H1 (cell line): ENCODE measurements at regions not wholly inside any gene's neighbourhood (a gene's known extent, or its start where the extent isn't known, plus 50 kb on each side); places are given as distances from the start of the nearest gene placed in this dataset.

Experiments
- CTCF ChIP-seq, 3 experiments: IDR thresholded peaks; 1 replicate in 2 of 3; 2 replicates in 1 of 3; pipeline versions ENCODE4 v1.5.1 to v1.6.1; 2011; ENCODE audit warnings: low read length in 3 of 3, mild to moderate bottlenecking in 3 of 3, inconsistent platforms in 2 of 3, low read depth in 1 of 3, moderate library complexity in 1 of 3; ENCODE audit not compliant: insufficient read depth in 1 of 3; ENCODE audit errors: control extremely low read depth in 1 of 3
- EP300 ChIP-seq, 2 experiments: IDR thresholded peaks; 1 replicate in 1 of 2; 2 replicates in 1 of 2; pipeline ENCODE4 v1.6.1; 2011 to 2012; ENCODE audit warnings: low read depth in 2 of 2, low read length in 2 of 2, mild to moderate bottlenecking in 2 of 2, borderline replicate concordance in 1 of 2, inconsistent platforms in 1 of 2, moderate library complexity in 1 of 2
- GABPA ChIP-seq: IDR thresholded peaks from 2 replicates; pipeline ENCODE4 v1.6.1; 2011; ENCODE audit warnings: mild to moderate bottlenecking, low read length, moderate library complexity, borderline replicate concordance; ENCODE audit not compliant: insufficient read depth
- MAX ChIP-seq: IDR thresholded peaks from 2 replicates; pipeline ENCODE4 v1.6.1; 2012; ENCODE audit warnings: inconsistent platforms
- POLR2A ChIP-seq, 2 experiments: IDR thresholded peaks; 1 replicate in 1 of 2; 2 replicates in 1 of 2; pipeline ENCODE4 v1.6.1; 2011; ENCODE audit warnings: low read depth in 2 of 2, low read length in 2 of 2, mild to moderate bottlenecking in 2 of 2; ENCODE audit errors: control extremely low read depth in 1 of 2
- POLR2AphosphoS5 ChIP-seq: IDR thresholded peaks from 2 replicates; pipeline ENCODE4 v1.6.1; 2011; ENCODE audit warnings: low read depth, low read length
- RAD21 ChIP-seq, 2 experiments: IDR thresholded peaks in 1 of 2; conservative IDR thresholded peaks in 1 of 2; 2 replicates each; pipeline ENCODE4 v1.6.1; 2011; ENCODE audit warnings: low read depth in 2 of 2, low read length in 2 of 2, improper control_type of control experiment in 1 of 2, inconsistent platforms in 1 of 2, mild to moderate bottlenecking in 1 of 2, moderate library complexity in 1 of 2
- RXRA ChIP-seq: IDR thresholded peaks from 2 replicates; pipeline ENCODE4 v1.6.1; 2011; ENCODE audit warnings: low read depth, mild to moderate bottlenecking, low read length, moderate library complexity; ENCODE audit not compliant: insufficient read depth
- SIN3A ChIP-seq, 2 experiments: IDR thresholded peaks in 1 of 2; conservative IDR thresholded peaks in 1 of 2; 2 replicates each; pipeline ENCODE4 v1.6.1; 2011 to 2012; ENCODE audit warnings: low read length in 2 of 2, improper control_type of control experiment in 1 of 2, low read depth in 1 of 2, mild to moderate bottlenecking in 1 of 2
- SP1 ChIP-seq: IDR thresholded peaks from 2 replicates; pipeline ENCODE4 v1.6.1; 2011; ENCODE audit warnings: low read depth, low read length
- SRF ChIP-seq: IDR thresholded peaks from 2 replicates; pipeline ENCODE4 v1.6.1; 2011; ENCODE audit warnings: mild to moderate bottlenecking, low read depth, low read length, moderate library complexity
- TEAD4 ChIP-seq: IDR thresholded peaks from 2 replicates; pipeline ENCODE4 v1.6.1; 2012; ENCODE audit warnings: low read depth, low read length, inconsistent platforms, mixed read lengths
- USF2 ChIP-seq: IDR thresholded peaks from 2 replicates; pipeline ENCODE4 v1.6.1; 2011; ENCODE audit warnings: low read length, improper control_type of control experiment
- ZNF274 ChIP-seq: IDR thresholded peaks from 2 replicates; pipeline ENCODE4 v1.7.0; 2012; ENCODE audit warnings: low read length, borderline replicate concordance; ENCODE audit errors: extremely low read depth

- no peak for TF ChIP-seq RAD21 (IDR thresholded peaks at IDR 0.05 in 1 of 2, conservative IDR thresholded peaks at IDR 0.05 in 1 of 2; ENCODE audit: low read depth in 2 of 2, low read length in 2 of 2)
- no peak for TF ChIP-seq TEAD4
- TF ChIP-seq POLR2AphosphoS5, result no peak
- no peak for TF ChIP-seq CTCF (IDR thresholded peaks at IDR 0.05; ENCODE audit: control extremely low read depth in 1 of 3, insufficient read depth in 1 of 3, low read depth in 1 of 3, low read length in 3 of 3)
- TF ChIP-seq SIN3A (conservative IDR thresholded peaks at IDR 0.05 in 1 of 2, IDR thresholded peaks at IDR 0.05 in 1 of 2; ENCODE audit: low read depth in 1 of 2, low read length in 2 of 2), result no peak
- TF ChIP-seq EP300 (IDR thresholded peaks at IDR 0.05; ENCODE audit: borderline replicate concordance in 1 of 2, low read depth in 2 of 2, low read length in 2 of 2), result no peak
- TF ChIP-seq POLR2A (IDR thresholded peaks at IDR 0.05; ENCODE audit: control extremely low read depth in 1 of 2, low read depth in 2 of 2, low read length in 2 of 2), result no peak
- no peak for TF ChIP-seq GABPA
- no peak for TF ChIP-seq USF2
- TF ChIP-seq MAX, result no peak
- no peak for TF ChIP-seq SRF
- no peak for TF ChIP-seq SP1
- no peak for TF ChIP-seq ZNF274
- no peak for TF ChIP-seq RXRA
These were observed 512.8 kb downstream of the ANKRD50 start for GRCh38 chr4:124199755-124200154.
